Right atrium auricular region (tissue), 2 donors: ENCODE measurements at regions not wholly inside any gene's neighbourhood (a gene's known extent, or its start where the extent isn't known, plus 50 kb on each side); places are given as distances from the start of the nearest gene placed in this dataset.

Experiments
- DNase-seq: peaks from one replicate; pipeline ENCODE4 v3.0.0-alpha.2; 2019; ENCODE audit warnings: low spot score
- H3K27ac ChIP-seq, 2 donors: fragments of 200-600 bp; sonication (generic); 1 replicate in 1 of 2; 2 replicates in 1 of 2; pipeline ENCODE4 v1.5.1; 2016 to 2019
- H3K27me3 ChIP-seq, 2 donors: fragments of 200-600 bp; sonication (generic); one replicate each; pipeline versions ENCODE4 v1.5.1 to v1.6.0; 2017 to 2019
- H3K36me3 ChIP-seq: fragments of 200-600 bp; sonication (generic); one replicate; pipeline ENCODE4 v1.5.1; 2016
- H3K4me1 ChIP-seq, 2 donors: fragments of 200-600 bp; sonication (generic); one replicate each; pipeline versions ENCODE4 v1.5.1 to v1.6.0; 2017 to 2019
- H3K4me3 ChIP-seq, 2 donors: fragments of 200-600 bp; sonication (generic); 1 replicate in 1 of 2; 2 replicates in 1 of 2; pipeline ENCODE4 v1.5.1; 2017 to 2019; ENCODE audit warnings: mild to moderate bottlenecking in 1 of 2, moderate library complexity in 1 of 2
- H3K9me3 ChIP-seq, 2 donors: fragments of 200-600 bp; sonication (generic); one replicate each; pipeline ENCODE4 v1.5.1; 2019
- TF ChIP-seq, protein P1 (sequence below), 2 donors: fragments of 200-600 bp; sonication (generic); IDR thresholded peaks; one replicate each; pipeline ENCODE4 v1.5.1; 2019; ENCODE audit warnings: antibody characterized with exemption in 2 of 2

DNA sequence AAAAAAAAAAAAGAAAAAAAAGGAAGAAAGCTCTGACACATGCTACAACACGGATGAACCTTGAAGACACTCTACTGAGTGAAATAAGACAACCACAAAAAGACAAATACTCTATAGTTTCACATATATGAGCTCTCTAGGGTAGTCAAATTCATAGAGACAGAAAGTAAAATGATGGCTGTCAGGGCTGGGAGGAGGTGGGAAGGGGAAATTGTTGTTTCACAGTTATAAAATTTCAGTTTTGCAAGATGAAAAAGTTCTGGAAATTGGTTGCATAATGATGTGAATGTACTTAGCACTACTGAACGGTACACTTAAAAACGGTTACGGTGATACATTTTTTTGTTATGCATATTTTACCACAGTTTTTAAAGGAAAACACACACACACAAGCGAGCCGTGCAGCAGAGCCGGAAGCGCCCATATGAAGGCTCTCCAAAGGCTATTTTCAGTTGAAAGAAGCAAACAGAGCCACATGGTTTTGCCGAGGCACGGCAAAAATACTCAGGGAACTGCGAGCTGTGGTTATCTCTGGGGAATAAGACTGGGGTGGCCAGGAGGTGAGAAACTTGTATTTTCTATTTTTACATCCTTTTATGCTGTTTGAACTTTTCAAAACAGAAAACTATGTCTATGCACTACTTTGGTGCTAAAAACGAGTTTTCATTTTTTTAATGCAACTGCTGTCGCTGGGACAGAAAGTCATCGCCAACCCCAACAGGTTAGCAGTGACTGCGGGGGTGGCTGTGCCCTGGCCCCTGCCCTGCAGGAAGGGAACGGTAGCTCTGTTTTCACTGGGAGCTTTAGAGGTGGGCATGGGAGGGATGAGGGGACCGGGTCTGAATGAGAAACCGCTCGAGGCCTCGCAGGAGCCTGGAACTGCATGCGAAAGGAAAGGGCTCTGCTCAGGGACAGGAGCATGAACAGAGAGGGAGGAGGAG is 132.9 kb downstream of the OAT start:
- Histone ChIP-seq H3K27ac (no peak overlapping the region), H3K27me3 (no peaks in the 10 kb centered on the region), H3K4me1 (no peaks in the 10 kb centered on the region), H3K4me3 (no peak overlapping the region), H3K9me3 (no peaks in the 10 kb centered on the region), H3K36me3 (no peaks in the 10 kb centered on the region)
- no peak for DNase-seq
- TF ChIP-seq, protein P1, sequence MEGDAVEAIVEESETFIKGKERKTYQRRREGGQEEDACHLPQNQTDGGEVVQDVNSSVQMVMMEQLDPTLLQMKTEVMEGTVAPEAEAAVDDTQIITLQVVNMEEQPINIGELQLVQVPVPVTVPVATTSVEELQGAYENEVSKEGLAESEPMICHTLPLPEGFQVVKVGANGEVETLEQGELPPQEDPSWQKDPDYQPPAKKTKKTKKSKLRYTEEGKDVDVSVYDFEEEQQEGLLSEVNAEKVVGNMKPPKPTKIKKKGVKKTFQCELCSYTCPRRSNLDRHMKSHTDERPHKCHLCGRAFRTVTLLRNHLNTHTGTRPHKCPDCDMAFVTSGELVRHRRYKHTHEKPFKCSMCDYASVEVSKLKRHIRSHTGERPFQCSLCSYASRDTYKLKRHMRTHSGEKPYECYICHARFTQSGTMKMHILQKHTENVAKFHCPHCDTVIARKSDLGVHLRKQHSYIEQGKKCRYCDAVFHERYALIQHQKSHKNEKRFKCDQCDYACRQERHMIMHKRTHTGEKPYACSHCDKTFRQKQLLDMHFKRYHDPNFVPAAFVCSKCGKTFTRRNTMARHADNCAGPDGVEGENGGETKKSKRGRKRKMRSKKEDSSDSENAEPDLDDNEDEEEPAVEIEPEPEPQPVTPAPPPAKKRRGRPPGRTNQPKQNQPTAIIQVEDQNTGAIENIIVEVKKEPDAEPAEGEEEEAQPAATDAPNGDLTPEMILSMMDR (IDR thresholded peaks at IDR 0.05) = no peak

DNA sequence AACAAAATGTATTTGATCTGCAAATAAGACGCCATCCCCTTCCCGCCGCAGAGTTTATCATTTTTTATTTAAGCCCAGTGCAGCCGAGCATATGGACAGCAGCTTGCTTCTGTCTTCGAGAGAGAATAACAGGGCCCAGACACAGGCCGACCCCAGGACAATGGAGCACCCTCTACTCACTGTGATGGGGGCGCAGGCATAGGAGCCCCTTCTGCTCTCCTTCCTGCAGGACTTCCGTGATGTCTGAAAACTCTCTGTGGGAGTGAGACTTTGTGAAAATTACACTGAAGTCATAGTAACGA is 134.8 kb downstream of the OAT start:
- Histone ChIP-seq H3K9me3 (no peaks in the 10 kb centered on the region), H3K36me3 (no peaks in the 10 kb centered on the region), H3K27me3 (no peaks in the 10 kb centered on the region), H3K27ac (no peak overlapping the region), H3K4me1 (no peaks in the 10 kb centered on the region), H3K4me3 (no peak overlapping the region)
- no peak for DNase-seq
- TF ChIP-seq, protein P1 (IDR thresholded peaks at IDR 0.05) = no peak

DNA sequence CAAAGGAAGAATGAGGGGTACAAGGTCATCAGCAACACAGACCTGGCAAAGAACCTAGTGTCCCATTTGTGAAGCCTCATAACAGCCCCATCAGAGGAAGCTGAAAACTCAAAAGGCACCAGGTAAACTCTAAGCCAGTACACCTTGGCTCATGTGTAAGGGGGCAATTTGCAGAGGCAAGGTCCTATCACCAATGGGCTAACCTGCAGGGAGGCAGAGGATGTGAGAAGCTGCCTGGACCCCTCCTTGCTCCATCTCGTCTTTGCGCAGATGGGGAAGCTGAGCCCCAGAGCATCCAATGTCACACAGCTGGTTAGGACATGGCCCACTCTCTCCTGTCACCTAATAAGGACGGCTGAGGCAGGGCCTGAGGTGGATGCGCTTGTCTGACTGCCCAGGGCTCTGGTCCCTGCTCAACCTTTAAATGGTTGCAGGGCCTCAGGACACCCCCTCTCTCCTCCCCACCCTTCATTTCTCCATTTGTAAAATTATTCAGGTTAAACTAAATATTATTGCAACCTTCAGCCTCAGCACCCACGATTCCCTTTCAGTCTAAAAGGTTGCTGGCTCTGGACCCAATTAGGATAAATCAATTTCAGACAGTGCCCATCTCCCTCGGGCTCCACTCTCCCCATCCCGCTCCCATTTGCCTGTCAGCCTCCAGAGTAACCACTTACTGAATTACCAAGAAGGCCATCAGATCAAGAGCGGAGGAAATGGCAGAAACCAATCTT is 135.3 kb downstream of the OAT start:
- H3K4me3 ChIP-seq = no peak overlapping the region
- no peaks in the 10 kb centered on the region for H3K27me3 ChIP-seq
- no peaks in the 10 kb centered on the region for H3K4me1 ChIP-seq
- no peak overlapping the region for H3K27ac ChIP-seq
- no peak for DNase-seq
- TF ChIP-seq, protein P1 (IDR thresholded peaks at IDR 0.05) = no peak
- no peaks in the 10 kb centered on the region for H3K9me3 ChIP-seq
- H3K36me3 ChIP-seq = no peaks in the 10 kb centered on the region

DNA sequence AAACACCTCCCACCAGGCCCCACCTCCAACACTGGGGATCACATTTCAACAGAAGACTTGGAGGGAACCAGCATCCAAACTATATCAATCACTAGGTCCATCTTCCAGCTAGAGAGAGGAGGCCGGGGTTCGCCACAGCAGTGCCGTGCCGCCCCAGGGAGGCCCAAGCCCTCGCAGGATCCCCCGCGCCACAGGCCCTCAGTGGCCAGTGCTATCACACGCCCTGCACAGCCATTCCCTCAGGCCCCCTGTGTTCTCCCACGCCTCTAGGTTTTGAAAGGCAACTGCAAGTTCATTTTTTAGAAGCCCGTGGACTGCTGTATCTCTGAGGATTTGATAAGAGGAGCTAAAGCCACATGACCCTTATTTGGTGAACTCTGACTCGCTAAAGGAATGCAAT is 136.4 kb downstream of the OAT start:
- Histone ChIP-seq H3K9me3 (no peaks in the 10 kb centered on the region), H3K27ac (no peak overlapping the region), H3K4me1 (no peaks in the 10 kb centered on the region), H3K27me3 (no peaks in the 10 kb centered on the region), H3K4me3 (no peak overlapping the region), H3K36me3 (no peaks in the 10 kb centered on the region)
- TF ChIP-seq, protein P1 (IDR thresholded peaks at IDR 0.05) = no peak
- DNase-seq = no peak

DNA sequence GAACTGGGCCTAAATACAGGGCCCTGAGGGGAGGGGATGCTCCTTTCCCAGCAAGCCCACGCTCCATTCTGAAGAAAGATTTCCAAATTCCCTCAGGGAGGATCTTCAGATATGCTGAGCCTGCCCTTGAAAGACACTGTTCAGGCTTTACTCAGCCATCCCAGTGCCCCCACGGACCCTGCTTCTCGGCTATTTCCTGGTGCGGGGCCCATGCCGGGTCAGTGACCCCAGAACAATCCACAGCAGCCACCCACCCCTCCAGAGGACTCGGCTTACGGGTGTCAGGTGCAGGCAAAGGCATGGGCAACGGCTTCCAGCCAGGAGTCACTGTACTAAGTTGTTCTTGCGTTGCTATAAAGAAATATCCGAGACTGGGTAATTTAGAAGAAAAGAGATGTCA is 137.1 kb downstream of the OAT start:
- Histone ChIP-seq H3K27ac (no peak overlapping the region), H3K9me3 (no peaks in the 10 kb centered on the region), H3K27me3 (no peaks in the 10 kb centered on the region), H3K4me1 (no peaks in the 10 kb centered on the region), H3K36me3 (no peaks in the 10 kb centered on the region), H3K4me3 (no peak overlapping the region)
- TF ChIP-seq, protein P1 (IDR thresholded peaks at IDR 0.05) = no peak
- no peak for DNase-seq
